NK-92 treated with Interleukin-12 subunit alpha and Interleukin-12 subunit beta, amount 100 ng/mL, for 24 hours (cell line): ENCODE measurements at regions not wholly inside any gene's neighbourhood (a gene's known extent, or its start where the extent isn't known, plus 50 kb on each side); places are given as distances from the start of the nearest gene placed in this dataset.
"Not testable (repeated sequence)": the region's sequence is repeated elsewhere in the genome, so short reads cannot be mapped to it uniquely, and the experiment has no call there.

Experiments used
- DNase-seq: peaks from one replicate; lab custom pipeline; 2025; lab: John Stamatoyannopoulos, UW

- DNase-seq, result no peak
These were observed 193.3 kb upstream of the KCND2 start for GRCh38 chr7:120079704-120080103.

GRCh38 chr7:120086468-120086867, 186.5 kb upstream of the KCND2 start:
- not testable (repeated sequence) for DNase-seq

DNA sequence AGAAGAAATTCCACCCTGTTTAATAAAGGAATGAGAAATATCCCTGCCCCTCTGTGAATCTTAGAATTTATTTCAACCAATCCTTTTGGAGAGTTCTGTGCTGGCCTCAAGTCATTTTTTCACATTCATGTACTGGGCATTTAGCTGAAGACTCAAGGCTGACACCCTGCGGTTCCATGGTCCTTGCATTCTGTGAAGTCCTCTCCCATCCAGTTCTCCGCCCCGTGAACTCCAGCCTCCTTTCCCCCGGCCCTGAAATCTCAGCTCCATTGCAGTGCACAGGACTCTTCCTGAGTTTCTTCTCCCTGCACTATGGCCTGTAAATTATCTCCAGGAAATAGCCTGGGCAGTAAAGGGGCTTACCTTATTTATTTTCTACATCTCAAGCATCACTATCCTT, 183.0 kb upstream of the KCND2 start:
- no peak for DNase-seq

- DNase-seq, result no peak
These were observed 181.2 kb upstream of the KCND2 start for GRCh38 chr7:120091807-120092206.

DNA sequence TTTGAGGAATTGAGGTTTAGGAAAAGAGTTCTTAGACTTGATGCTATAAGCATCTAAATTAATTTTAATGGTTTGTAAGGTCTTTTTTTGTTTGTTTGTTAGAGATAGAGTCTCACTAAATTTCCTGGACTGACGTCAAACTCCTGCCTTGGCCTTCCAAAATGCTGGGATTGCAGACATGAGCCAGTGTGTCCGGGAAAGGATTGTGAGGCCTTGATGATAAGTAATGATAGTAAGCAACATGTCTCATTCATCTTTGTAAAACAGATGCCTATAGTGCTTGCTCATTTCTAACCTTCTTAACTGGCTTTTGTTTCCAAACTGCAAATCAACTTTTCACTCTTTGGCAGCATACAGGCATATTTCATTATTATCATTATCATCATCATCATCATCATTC, 176.0 kb upstream of the KCND2 start:
- no peak for DNase-seq

- no peak for DNase-seq
These were observed 175.2 kb upstream of the KCND2 start for GRCh38 chr7:120097774-120098173.

DNA sequence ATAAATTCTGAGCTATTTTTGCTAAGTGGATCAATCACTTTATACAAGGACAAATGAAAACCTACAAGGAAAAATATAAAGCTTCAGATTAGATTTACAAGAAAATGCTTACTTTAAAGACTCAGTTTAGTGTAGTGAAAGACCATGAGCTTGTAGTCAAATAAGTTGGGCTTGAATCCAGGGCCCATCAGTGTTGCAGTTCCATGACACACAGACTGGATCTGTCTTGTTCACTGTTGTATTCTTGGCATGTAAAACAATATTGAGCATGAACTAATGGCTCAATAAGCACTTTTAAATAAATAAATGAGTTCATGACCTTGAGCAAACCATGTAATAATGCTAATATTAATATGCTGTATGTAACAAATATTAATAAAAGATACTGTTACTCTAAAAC, 164.6 kb upstream of the KCND2 start:
- no peak for DNase-seq

DNA sequence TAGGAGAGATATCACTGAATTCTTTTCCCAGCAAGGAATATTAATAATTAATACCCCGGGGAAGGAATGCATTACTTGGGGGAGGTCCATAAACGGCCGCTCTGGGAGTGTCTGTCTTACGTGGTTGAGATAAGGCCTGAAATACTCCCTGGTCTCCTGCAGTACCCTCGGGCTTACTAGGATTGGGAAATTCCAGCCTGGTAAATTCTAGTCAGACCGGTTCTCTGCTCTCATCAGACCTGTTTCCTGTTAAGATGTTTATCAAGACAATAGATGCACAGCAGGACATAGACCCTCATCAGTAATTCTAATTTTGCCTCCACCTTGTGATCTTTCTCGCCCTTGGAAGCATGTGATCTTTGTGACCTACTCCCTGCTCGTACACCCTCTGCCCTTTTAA, 162.8 kb upstream of the KCND2 start:
- no peak for DNase-seq

- no peak for DNase-seq
These were observed 158.3 kb upstream of the KCND2 start for GRCh38 chr7:120114626-120115025.

- no peak for DNase-seq
These were observed 149.4 kb upstream of the KCND2 start for GRCh38 chr7:120123528-120123927.

DNA sequence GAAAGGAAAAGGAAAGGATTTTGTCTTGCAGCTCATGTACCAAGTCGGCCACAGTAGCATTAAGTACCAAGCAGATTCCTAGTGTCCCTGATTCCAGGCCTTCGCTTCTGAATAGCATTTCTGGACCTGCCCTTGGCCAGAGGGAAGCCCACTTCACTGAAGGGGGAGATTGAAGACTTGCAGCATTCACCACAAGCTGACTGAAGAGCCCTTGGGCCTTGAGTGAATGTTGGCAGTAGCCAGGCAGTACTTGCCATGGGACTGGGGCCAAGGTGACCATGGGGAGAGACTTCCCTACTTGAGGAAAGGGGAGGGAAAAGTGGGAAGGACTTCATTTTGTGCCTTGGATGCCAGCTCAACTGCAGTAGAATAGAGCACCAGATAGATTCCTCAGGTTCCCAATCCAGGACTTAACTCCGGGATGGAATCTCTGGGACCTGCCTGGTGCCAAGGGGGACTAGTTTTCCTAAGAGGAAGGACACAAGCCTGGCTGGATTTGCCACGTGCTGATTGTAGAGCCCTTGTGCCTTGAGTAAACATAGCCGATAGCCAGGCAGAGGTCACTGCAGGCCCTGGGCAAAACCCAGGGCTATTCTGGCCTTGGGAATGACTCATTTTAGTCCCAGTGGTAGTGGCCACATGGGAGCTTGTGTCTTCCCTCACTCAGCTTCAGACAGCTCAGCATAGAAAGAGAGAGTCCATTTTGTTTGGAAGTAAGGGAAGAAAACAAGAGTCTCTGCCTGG, 141.7 kb upstream of the KCND2 start:
- DNase-seq, result no peak

- no peak for DNase-seq
These were observed 134.5 kb upstream of the KCND2 start for GRCh38 chr7:120138497-120138896.

DNA sequence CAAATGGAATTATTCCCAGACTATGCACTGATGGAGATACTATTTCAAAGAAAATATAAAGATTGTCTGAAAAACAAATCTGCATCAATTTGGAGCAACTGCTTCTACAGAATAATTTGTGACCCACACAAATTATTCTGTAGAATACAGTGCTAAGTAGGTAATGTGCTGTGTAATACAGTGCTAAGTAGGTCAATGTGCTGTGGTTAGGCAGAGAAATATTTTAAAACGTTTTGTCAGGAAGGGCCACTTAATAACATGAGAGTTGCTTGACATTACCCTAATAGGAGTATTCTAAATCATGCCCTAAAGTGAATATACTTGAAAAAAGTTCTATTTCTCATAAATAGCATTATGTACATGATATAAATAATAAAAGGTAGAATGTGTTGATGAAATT, 116.5 kb upstream of the KCND2 start:
- no peak for DNase-seq

DNA sequence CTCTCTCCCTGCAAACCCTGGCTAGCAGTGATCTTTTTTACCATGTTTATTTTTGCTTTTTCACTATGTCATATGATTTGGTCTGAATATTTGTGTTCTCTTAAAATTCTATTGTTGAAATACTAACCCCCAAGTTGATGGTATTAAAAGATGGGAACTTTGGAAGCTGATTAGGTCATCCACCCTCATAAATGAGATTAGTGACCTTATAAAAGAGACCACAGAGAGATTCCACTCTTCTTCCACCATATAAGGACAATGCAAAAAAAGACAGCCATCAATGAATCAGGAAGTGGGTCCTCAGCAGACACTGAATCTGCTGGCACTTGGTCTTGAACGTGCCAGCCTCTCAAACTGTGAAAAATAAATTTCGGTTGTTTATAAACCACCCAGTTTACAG, 112.8 kb upstream of the KCND2 start:
- no peak for DNase-seq

GRCh38 chr7:120163449-120163848, 109.5 kb upstream of the KCND2 start:
- no peak for DNase-seq

GRCh38 chr7:120165227-120165626, 107.7 kb upstream of the KCND2 start:
- DNase-seq, result no peak

GRCh38 chr7:120168066-120168465, 104.9 kb upstream of the KCND2 start:
- DNase-seq, result no peak

DNA sequence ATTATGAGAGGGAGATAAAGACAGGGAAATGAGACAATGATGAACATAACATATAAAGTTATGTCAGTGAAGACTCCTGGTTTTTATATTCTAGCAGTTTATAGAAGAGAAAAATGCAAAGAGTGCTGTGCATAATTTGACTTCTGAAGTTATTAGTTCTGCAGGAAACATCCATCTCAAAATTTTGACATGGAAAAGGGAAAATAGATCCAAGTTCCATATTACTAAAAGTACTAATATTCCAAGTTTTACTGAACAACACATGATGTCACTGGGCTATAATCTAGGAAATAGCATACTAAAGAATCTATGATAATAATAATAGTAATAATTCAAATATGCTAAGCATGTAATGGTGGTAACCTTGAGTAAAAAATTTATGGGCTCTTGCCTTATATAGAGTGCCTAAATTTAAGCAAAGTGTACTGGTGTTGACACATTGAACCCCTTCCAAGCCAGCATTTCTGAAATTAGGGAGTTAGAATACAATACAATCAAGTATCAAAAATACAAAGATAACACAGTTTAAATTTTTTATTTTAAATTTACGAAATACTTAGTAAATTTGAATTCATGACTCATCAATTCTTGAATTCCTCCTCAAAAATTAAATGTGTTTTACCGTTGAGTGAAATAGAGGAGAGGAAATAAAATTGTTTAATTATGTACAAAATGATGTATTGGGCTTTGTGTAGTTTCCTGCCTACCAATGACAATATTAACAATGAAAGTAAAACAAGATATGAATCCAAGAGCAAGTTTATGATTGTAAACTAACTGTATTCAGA, 102.8 kb upstream of the KCND2 start:
- DNase-seq, result no peak

DNA sequence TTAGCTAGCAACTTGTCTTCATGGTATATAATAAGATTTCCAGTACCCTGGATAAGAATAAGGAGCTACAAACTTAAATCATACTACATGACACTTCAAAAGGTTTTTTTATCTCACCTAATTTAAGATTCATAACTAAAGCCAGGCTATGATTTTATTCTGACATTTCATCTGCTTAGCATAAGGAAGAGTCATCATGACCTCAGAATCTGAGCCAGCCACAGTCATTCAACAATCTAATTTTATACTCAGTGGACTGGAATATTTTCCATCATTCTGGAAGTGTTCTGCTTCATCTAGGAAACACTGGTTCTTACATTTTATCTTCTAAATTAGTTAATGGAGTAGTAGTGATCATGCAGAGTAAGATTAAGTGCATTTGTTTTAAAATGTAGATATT, 102.1 kb upstream of the KCND2 start:
- no peak for DNase-seq

DNA sequence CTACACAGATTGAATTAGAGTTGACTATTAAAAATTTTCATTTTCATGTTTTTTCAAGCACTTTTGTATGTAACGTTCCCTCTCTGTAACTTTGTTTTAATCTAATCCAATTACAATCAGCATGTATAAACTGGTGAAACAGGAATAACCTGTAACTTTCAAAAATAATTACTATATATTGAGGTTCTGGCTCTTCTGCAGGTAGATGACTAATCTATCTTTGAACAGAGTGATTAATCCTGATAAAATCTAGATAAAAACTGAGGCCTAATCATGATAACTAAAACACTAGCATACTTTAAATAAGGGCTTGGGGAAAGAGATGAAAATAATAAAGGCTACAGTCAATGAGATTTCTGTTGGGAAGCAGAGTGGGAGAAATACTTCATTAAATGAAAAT, 101.6 kb upstream of the KCND2 start:
- DNase-seq, result no peak

- DNase-seq, result no peak
These were observed 92.8 kb upstream of the KCND2 start for GRCh38 chr7:120180221-120180620.

DNA sequence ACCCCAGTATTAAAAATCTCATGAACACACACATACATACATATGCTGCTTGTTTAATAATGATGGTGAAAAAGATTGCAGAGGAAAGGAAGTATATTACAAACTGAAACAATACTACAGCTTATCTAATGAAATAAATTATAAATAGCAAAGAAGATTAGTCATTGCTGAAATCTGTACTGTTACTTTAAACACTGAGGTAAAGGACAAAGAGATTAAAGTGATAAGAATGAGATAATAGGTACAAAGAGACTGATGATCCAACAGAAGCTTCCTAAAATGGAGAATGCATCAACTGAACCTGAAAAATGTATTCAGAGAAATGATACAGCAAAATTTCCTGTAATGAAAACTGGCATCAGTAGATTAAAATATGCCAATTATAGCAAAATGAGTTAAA, 91.5 kb upstream of the KCND2 start:
- DNase-seq, result no peak

DNA sequence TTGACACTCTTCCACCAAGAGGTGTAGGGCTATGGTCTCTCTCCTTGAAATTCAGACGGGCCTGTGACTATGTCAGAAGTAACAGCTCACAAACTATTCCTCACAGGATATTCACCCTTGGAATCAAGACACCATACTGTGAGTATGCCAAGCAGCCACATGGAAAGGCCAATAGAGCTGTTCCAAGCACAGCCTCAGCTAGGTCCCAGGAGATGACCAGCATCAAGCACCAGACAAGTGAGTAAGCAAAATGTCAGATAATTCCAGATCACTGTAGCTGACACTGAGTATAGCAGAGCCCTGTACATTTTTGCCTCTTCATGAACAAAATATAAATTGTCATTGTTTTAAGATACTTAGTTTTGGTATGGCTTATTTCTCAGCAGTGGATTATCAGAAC, 88.1 kb upstream of the KCND2 start:
- DNase-seq, result no peak
